Right lobe of liver (tissue), 4 donors: ENCODE measurements at regions not wholly inside any gene's neighbourhood (a gene's known extent, or its start where the extent isn't known, plus 50 kb on each side); places are given as distances from the start of the nearest gene placed in this dataset.

ENCODE experiments used
- CTCF ChIP-seq, 4 donors: fragments of 200-600 bp in 3 of 4; fragments of 450-650 bp in 1 of 4; IDR thresholded peaks; one replicate each; pipeline versions ENCODE4 v1.5.1 to v1.8.0; 2016 to 2022; ENCODE audit warnings: antibody characterized with exemption in 4 of 4, mild to moderate bottlenecking in 2 of 4
- POLR2A ChIP-seq: fragments of 450-650 bp; IDR thresholded peaks from one replicate; pipeline ENCODE4 v1.6.1; 2017; ENCODE audit warnings: antibody characterized with exemption, mild to moderate bottlenecking
- donor health status: DM: no; HTN: no; CAD: no.
- donor health status: DM: no; HTN: no; CAD: no.
- donor health status: DM: no; HTN: yes; CAD: no.

GRCh38 chr20:21812379-21812778 lies 106.9 kb downstream of the PAX1 start:
- no peak for TF ChIP-seq CTCF (IDR thresholded peaks at IDR 0.05)
- TF ChIP-seq POLR2A = no peak
